G401.6 (cell line): ENCODE measurements at regions not wholly inside any gene's neighbourhood (a gene's known extent, or its start where the extent isn't known, plus 50 kb on each side); places are given as distances from the start of the nearest gene placed in this dataset.
A peak's percentile ranks its signal among the peaks of the same experiment; 100 is the strongest.

Source experiments
- FAIRE-seq: peaks from 2 replicates; lab custom pipeline; 2012; peaks lifted over from hg19 to GRCh38; lab: Jason Lieb, UNC

GRCh38 chr12:92030618-92031017 is 115.0 kb downstream of the BTG1 start:
- FAIRE-seq, result no peak

GRCh38 chr12:92029902-92030586 is 115.6 kb downstream of the BTG1 start:
- no peak for FAIRE-seq

GRCh38 chr12:92029136-92029535 is 116.5 kb downstream of the BTG1 start:
- no peak for FAIRE-seq

GRCh38 chr12:92028441-92028709 is 117.3 kb downstream of the BTG1 start:
- FAIRE-seq, result no peak

GRCh38 chr12:92027701-92028440 is 117.8 kb downstream of the BTG1 start:
- no peak for FAIRE-seq

- no peak for FAIRE-seq
These were observed 118.4 kb downstream of the BTG1 start for GRCh38 chr12:92027243-92027642.

- FAIRE-seq, result no peak
These were observed 120.0 kb downstream of the BTG1 start for GRCh38 chr12:92025462-92026207.

GRCh38 chr12:92022093-92022492 is 123.6 kb downstream of the BTG1 start:
- peak; percentile 56 for FAIRE-seq

- no peak for FAIRE-seq
These were observed 124.0 kb downstream of the BTG1 start for GRCh38 chr12:92021666-92022035.

- no peak for FAIRE-seq
These were observed 124.5 kb downstream of the BTG1 start for GRCh38 chr12:92020983-92021665.

GRCh38 chr12:92019491-92020277 is 126.0 kb downstream of the BTG1 start:
- no peak for FAIRE-seq

GRCh38 chr12:92012691-92013090 is 133.0 kb downstream of the BTG1 start:
- FAIRE-seq, result no peak

GRCh38 chr12:92010853-92011701 is 134.6 kb downstream of the BTG1 start:
- no peak for FAIRE-seq

- no peak for FAIRE-seq
These were observed 135.3 kb downstream of the BTG1 start for GRCh38 chr12:92010368-92010767.

- no peak for FAIRE-seq
These were observed 137.3 kb downstream of the BTG1 start for GRCh38 chr12:92008345-92008744.

GRCh38 chr12:92007787-92008186 is 137.9 kb downstream of the BTG1 start:
- FAIRE-seq, result no peak

- FAIRE-seq, result no peak
These were observed 141.9 kb downstream of the BTG1 start for GRCh38 chr12:92003701-92004100.

GRCh38 chr12:92002673-92003382 is 142.8 kb downstream of the BTG1 start:
- FAIRE-seq, result no peak

- no peak for FAIRE-seq
These were observed 143.4 kb downstream of the BTG1 start for GRCh38 chr12:92002195-92002649.

GRCh38 chr12:92000597-92000996 is 145.0 kb downstream of the BTG1 start:
- no peak for FAIRE-seq
